BJ (cell line): ENCODE measurements at regions not wholly inside any gene's neighbourhood (a gene's known extent, or its start where the extent isn't known, plus 50 kb on each side); places are given as distances from the start of the nearest gene placed in this dataset.

ENCODE experiments used
- CTCF ChIA-PET: fragments of 350-600 bp; formaldehyde crosslinking; extraction: SDS; loops from one replicate; lab custom pipeline; 2021; ENCODE audit warnings: antibody characterized with exemption, inconsistent platforms; lab: Yijun Ruan, JAX
- POLR2A ChIA-PET: fragments of 300-600 bp; sonication (Branson Sonifier 250); formaldehyde crosslinking; extraction: SDS; loops from one replicate; lab custom pipeline; 2021; ENCODE audit warnings: antibody characterized with exemption; lab: Charles Lee
- DNase-seq: peaks from one replicate; pipeline ENCODE4 v3.0.0-alpha.2; 2011; ENCODE audit warnings: low read depth
- H3K27me3 ChIP-seq: 2 replicates; pipeline ENCODE4 v1.6.0; 2011; ENCODE audit warnings: low read length; ENCODE audit not compliant: control insufficient read depth, insufficient read depth
- H3K36me3 ChIP-seq: 2 replicates; pipeline ENCODE4 v1.5.1; 2011; ENCODE audit warnings: low read length; ENCODE audit not compliant: control insufficient read depth, insufficient read depth
- H3K4me3 ChIP-seq: 2 replicates; pipeline ENCODE4 v1.5.1; 2011; ENCODE audit warnings: low read depth, mild to moderate bottlenecking, control low read depth, low read length
- CTCF ChIP-seq: IDR thresholded peaks from 2 replicates; pipeline ENCODE4 v1.5.1; 2011; ENCODE audit warnings: low read depth, mild to moderate bottlenecking, control low read depth, inconsistent platforms, low read length, moderate library complexity; ENCODE audit not compliant: insufficient read depth

GRCh38 chr16:86959091-86959651 lies 358.0 kb downstream of the C16orf95 start:
- no peak for TF ChIP-seq CTCF
- Histone ChIP-seq H3K36me3 (no peaks in the 10 kb centered on the region), H3K4me3 (no peak overlapping the region), H3K27me3 (no peaks in the 10 kb centered on the region; the same call in none of the 2 replicates)
- DNase-seq, result no peak
- POLR2A ChIA-PET, result no interaction called here
- CTCF ChIA-PET, result interaction anchor here (0.6 to 1.4 kb wide), 3 partner anchors 11 to 103 kb away, joined by 3 to 5 read pairs (median 3); no protein-coding TSS in a partner anchor

- CTCF ChIA-PET, result no interaction called here
- DNase-seq, result no peak
Observed at GRCh38 chr16:86959729-86960128, 357.5 kb downstream of the C16orf95 start.

GRCh38 chr16:86960266-86960665 lies 356.9 kb downstream of the C16orf95 start:
- Histone ChIP-seq H3K4me3 (no peak overlapping the region), H3K36me3 (no peaks in the 10 kb centered on the region), H3K27me3 (no peaks in the 10 kb centered on the region; the same call in none of the 2 replicates)
- ChIA-PET CTCF (no interaction called here), POLR2A (no interaction called here)
- no peak for TF ChIP-seq CTCF
- DNase-seq, result no peak

More at GRCh38 chr16:86959729-86960128, 357.5 kb downstream of the C16orf95 start:
- Histone ChIP-seq H3K36me3 (no peaks in the 10 kb centered on the region), H3K27me3 (no peaks in the 10 kb centered on the region; the same call in none of the 2 replicates), H3K4me3 (no peak overlapping the region)
- no peak for TF ChIP-seq CTCF
- POLR2A ChIA-PET, result no interaction called here

- CTCF ChIA-PET, result interaction anchor here (0.5 kb wide), 1 partner anchor 226 kb away, joined by 3 read pairs; no protein-coding TSS in a partner anchor
Observed at GRCh38 chr16:86961171-86961601, 356.0 kb downstream of the C16orf95 start.

GRCh38 chr16:86962259-86962658 lies 354.9 kb downstream of the C16orf95 start:
- Histone ChIP-seq H3K27me3 (no peaks in the 10 kb centered on the region; the same call in none of the 2 replicates), H3K4me3 (no peak overlapping the region), H3K36me3 (no peaks in the 10 kb centered on the region)
- CTCF ChIA-PET, result no interaction called here
- TF ChIP-seq CTCF, result no peak
- POLR2A ChIA-PET, result no interaction called here
- DNase-seq, result no peak

More at GRCh38 chr16:86961171-86961601, 356.0 kb downstream of the C16orf95 start:
- Histone ChIP-seq H3K27me3 (no peaks in the 10 kb centered on the region; the same call in none of the 2 replicates), H3K36me3 (no peaks in the 10 kb centered on the region), H3K4me3 (no peak overlapping the region)
- no peak for TF ChIP-seq CTCF
- POLR2A ChIA-PET, result no interaction called here
- no peak for DNase-seq
